NB4 (cell line): ENCODE measurements at regions not wholly inside any gene's neighbourhood (a gene's known extent, or its start where the extent isn't known, plus 50 kb on each side); places are given as distances from the start of the nearest gene placed in this dataset.

Experiments used
- DNase-seq: peaks from one replicate; pipeline ENCODE4 v3.0.0; 2010; ENCODE audit warnings: low read depth
- H3K4me3 ChIP-seq: one replicate; pipeline ENCODE4 v1.5.1; 2011; ENCODE audit warnings: mild to moderate bottlenecking, low read depth, low read length, moderate library complexity
- MYC ChIP-seq: IDR thresholded peaks from 2 replicates; pipeline ENCODE4 v1.6.1; 2011; ENCODE audit warnings: low read depth, low read length
- POLR2A ChIP-seq: IDR thresholded peaks from 2 replicates; pipeline ENCODE4 v1.6.1; 2011; ENCODE audit warnings: mild to moderate bottlenecking; ENCODE audit not compliant: insufficient read length; ENCODE audit errors: extremely low read depth
- TF ChIP-seq, protein P1 (sequence below): IDR thresholded peaks from one replicate; pipeline ENCODE4 v1.5.1; 2012; ENCODE audit warnings: low read depth, low read length
- TF ChIP-seq, protein P2 (sequence below): IDR thresholded peaks from 2 replicates; pipeline ENCODE4 v1.6.1; 2011; ENCODE audit warnings: low read depth, low read length

DNA sequence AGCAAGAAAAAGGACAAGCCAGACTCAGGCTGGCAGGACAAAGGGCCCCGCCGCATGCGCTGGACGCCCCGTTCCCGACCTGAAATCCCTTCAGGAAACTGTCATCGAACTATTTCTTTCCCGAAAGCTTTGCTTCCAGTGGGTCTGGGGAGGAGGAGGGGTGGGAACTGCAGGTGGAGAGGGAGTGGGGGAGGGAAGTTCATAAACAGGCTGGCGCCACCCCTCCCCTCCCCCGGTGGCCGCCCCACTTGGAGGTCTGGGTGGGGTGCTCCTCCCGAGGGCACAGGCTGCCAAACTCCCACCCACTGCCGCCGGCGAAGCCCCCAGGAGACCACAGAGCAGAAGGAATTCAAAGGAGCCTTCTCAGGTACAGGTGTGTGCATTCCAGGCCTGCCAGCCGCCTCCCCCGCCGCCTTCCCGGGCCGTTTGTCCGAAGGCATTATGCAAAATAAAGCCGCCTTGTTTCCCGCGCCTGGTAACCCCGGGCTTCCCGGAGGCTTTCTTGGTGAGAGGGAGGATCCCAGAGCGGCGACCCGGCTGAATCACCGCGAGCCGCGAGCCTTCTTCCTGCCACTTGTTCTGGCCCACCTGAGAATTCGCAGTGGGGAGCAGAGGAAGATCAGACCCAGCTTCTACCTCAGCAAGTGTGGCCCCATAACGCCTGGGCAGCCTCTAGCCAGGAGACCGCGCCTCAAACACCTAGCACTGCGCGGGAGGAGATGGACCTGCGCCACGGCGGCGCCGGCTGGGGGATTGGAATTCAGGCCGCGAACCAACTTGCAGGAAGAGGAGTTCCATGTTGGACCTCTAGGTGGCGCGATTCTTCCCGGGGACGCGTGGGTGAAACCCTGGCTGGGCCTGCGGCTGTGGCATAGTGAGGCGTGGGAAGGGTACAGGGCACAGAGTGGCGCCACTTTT is 101.9 kb downstream of the FOXI3 start:
- peak; percentile 43 for DNase-seq
- H3K4me3 ChIP-seq = no peak overlapping the region
- TF ChIP-seq, protein P1, sequence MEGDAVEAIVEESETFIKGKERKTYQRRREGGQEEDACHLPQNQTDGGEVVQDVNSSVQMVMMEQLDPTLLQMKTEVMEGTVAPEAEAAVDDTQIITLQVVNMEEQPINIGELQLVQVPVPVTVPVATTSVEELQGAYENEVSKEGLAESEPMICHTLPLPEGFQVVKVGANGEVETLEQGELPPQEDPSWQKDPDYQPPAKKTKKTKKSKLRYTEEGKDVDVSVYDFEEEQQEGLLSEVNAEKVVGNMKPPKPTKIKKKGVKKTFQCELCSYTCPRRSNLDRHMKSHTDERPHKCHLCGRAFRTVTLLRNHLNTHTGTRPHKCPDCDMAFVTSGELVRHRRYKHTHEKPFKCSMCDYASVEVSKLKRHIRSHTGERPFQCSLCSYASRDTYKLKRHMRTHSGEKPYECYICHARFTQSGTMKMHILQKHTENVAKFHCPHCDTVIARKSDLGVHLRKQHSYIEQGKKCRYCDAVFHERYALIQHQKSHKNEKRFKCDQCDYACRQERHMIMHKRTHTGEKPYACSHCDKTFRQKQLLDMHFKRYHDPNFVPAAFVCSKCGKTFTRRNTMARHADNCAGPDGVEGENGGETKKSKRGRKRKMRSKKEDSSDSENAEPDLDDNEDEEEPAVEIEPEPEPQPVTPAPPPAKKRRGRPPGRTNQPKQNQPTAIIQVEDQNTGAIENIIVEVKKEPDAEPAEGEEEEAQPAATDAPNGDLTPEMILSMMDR = peak; percentile 72
- no peak for TF ChIP-seq MYC

DNA sequence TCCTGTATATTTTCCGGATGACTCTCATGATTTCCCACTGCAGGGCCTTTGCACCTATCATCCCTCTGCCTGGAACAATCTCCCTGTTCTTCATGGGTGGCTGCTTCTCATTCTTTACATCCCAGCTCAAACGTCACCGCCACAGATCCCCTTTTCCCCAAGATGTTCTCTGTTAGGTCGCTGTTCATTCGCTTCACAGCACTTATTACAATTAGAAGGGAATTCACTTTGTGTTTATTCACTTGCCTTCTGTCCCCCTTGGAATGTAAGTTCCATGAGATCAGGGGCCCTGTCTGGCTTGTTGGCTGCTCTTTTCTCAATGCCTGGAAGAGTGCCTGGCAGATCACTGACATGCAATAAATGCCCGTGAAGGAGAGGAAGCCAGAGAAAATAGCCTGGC is 106.7 kb downstream of the FOXI3 start:
- TF ChIP-seq POLR2A (no peak), MYC (no peak)
- TF ChIP-seq, protein P2, sequence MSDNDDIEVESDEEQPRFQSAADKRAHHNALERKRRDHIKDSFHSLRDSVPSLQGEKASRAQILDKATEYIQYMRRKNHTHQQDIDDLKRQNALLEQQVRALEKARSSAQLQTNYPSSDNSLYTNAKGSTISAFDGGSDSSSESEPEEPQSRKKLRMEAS = no peak
- DNase-seq = no peak

DNA sequence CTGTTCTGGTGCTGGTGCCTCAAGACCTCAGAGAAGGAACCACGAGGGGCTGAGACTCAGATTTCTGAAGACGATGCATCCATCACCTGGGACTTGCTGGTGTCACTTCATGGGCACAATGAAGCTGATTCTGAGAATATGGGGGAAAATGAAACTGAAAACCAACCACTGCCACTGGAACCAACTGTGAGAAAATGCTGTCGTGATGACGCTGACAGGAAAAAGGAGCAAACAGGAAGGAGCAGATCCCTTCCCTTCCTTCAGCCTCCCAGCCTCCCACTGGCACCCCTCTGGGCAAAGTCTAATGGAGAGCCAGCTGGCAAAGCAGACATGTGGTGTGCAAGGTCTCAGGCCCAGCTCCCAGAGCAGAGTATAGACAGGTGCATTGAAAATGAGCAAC is 109.7 kb downstream of the FOXI3 start:
- no peak overlapping the region for H3K4me3 ChIP-seq
- no peak for DNase-seq
- TF ChIP-seq, protein P2 = no peak
- no peak for TF ChIP-seq MYC
- TF ChIP-seq, protein P1 = no peak
- TF ChIP-seq POLR2A = no peak

More for the DNA sequence above, 106.7 kb downstream of the FOXI3 start:
- no peak overlapping the region for H3K4me3 ChIP-seq

DNA sequence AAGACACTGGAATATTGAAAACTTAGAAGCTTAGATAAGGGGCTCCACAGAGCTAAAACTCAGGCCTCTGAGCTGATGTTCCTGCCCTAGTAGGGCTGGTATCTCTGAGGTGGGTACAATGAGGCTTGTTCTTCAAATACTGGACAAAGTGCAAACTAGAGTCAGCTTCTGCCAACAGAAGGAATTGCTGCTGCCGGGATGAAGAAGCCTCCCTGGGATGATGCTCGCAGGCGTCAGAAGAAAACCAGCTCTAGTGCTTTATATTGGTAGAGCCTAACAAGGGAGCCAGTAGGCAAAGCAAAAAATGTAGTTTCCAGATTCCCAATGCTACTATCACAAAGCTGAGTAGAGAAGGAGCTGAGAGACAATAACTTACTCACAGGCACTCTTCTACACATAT is 118.1 kb downstream of the FOXI3 start:
- H3K4me3 ChIP-seq = no peak overlapping the region
- DNase-seq = no peak
- TF ChIP-seq, protein P1 = no peak
- TF ChIP-seq MYC = no peak

DNA sequence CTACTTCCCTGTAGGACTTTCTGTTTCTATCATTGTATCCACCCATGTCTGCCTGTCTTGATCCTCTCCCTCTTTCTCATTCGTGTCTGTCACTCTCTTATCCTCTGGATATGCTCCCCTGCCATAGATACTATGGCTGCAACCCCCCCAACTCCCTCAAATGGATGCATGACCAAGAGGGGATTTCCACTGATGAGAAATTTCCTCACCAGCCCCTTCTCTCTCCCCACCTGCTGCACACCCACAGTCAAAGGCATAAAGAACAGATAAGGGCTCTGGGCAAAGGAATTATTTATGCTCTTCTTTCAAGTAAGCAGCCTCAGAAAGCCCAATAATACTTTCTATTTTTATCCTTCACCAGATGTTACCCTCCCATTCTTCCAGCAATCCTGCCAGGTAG is 121.3 kb downstream of the FOXI3 start:
- DNase-seq = no peak
- TF ChIP-seq, protein P1 = no peak
- no peak for TF ChIP-seq POLR2A
- TF ChIP-seq, protein P2 = no peak
- no peak for TF ChIP-seq MYC

DNA sequence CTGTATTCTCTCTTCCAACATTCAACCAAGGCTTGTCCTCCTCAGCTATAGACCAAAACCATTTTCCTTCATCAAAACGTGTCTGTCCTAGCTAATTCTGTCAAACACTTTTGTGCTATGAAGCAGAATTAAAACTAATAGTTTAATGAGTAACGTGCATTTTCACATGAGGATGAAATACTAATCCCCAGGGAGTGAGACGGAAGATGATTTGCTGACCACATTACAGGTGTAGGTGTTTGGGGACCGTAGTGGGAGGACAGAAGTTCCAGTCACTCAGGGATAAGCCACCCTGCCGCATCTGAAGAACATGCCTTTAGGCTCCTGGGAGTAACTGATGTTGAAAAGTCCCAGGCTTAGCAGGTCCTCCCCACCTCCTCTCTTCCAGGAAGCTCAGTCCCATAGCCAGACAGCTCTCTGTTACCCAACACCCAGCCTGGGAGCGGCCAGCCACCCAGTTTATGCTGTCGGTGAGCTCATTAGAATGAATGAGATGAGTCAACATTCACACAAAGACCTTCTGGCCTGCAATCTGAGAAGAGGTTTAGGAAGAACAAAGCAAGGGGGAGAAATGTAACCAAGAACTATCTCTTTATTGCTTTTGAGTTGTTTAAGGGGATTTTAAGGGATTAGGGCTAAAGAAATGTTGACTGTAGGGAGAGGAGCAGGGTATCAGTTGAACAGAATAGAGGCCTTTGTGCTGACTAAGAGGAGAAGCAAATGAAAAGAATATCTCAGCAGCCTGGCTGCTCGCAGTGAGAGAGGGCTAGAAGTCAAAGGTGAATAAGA is 122.5 kb downstream of the FOXI3 start:
- H3K4me3 ChIP-seq = no peak overlapping the region
- DNase-seq = peak; percentile 15
- TF ChIP-seq, protein P2 = no peak
- TF ChIP-seq MYC = no peak

More for the DNA sequence above, 121.3 kb downstream of the FOXI3 start:
- no peak overlapping the region for H3K4me3 ChIP-seq
